CD4-positive, alpha-beta T cell treated with Interleukin-17A for 1 hour (primary cell): ENCODE measurements at regions not wholly inside any gene's neighbourhood (a gene's known extent, or its start where the extent isn't known, plus 50 kb on each side); places are given as distances from the start of the nearest gene placed in this dataset.

Experiments
- DNase-seq: peaks from one replicate; pipeline ENCODE4 v3.0.0-alpha.2; 2020

DNA sequence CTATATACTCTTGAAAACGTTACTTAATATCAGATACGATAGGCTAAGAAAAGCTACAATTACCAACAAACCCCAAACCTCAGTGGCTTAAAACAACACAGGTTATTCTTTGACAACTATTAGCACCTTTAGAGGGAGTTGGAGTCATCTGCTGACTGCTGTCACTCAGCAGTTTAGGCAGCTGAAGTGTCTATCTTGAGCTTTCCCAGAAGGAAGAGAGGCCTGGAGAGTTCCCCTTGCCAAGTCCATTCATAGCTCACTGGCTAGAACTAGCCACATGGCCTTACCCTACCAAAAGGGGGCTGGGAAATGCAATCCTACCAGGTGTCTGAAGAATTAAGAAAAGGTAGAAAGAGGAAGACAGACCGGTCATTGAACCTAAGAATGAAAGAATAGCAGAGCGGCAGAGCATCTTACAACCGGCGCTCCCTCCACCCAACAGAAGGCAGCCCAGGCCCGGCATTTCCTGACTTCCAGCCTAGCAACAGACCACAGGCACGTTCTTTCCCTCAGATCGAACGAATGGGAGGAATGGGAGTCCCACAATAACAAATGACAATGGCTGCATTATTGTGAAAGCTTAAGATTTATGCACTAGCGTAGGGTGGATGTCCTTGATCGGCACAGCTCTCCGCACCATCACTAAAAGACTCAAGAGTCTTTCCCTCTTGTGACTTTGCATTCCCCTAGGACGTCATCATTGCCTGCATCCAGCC is 211.2 kb upstream of the CTAGE1 start:
- no peak for DNase-seq

DNA sequence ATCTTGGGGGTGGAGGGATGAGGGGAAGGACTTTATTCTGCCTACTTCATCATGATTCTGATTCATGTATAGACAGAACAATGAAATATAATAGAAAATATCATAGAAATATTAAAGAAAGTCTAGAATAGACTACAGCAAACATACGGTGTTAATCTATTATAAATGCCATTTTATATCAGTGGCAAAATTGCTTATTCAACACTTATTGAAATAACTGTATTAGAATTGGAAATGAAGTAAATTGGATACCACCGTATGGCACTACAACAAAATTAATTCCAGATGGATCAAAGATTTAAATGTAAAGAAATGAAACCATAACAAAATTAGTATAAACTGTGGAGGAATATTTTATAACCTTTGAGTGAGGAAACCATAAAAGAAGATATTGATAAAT is 213.3 kb upstream of the CTAGE1 start:
- no peak for DNase-seq

DNA sequence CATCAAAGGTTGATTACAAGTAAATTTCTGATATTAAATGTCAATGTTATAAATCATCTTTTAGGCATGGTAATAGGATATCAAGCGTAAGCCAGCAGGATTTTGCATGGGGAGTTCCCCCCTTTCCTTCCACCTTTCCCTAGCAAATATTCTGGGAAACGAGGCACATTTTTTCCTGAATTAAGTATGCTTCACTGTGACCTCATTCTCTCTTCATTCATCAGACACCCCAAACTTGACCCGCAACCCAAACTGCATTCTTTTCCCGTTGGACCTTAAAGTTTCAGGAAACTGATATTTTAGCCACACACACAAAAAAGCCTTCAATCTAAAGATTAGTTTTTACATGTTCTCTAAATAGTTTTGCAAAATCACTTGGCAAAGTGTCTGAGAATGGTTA is 214.5 kb upstream of the CTAGE1 start:
- no peak for DNase-seq

DNA sequence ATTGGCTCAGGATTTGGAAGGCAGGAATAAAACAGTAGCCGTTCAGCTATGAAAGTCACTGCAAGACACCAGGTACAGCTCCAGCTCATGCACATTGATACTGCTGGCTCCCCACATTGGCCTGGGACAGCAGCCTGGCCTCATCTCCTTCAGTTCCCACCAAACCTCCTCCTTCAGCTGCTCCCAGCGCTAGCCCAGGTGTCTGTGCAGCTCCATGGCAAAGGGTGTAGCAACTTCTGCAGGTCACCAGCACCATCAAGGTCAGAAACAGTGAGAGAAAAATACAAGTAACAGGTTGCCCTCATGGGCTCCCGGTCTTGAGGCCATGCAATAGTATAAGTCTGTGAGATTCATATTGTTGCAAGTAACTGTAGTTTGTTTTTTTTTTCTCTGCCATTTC is 216.7 kb upstream of the CTAGE1 start:
- no peak for DNase-seq

DNA sequence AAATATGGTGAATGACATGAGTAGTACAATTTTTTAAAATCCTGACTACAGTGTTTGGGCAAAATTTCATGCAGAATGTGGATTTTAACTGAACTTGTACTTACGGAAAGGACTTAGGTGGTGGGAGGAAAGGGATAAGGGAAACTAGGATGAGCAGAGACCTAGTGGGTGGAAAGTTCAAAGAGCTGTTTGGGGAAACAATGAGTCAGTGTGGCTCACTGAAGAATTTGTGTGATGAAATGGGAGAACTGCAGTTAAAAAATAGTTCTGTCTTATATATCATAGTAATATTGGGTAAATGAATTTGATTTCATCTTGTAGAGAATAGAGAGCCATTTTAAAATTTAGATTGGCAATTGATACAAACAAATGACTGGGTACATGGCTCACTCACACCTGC is 220.1 kb upstream of the CTAGE1 start:
- no peak for DNase-seq

DNA sequence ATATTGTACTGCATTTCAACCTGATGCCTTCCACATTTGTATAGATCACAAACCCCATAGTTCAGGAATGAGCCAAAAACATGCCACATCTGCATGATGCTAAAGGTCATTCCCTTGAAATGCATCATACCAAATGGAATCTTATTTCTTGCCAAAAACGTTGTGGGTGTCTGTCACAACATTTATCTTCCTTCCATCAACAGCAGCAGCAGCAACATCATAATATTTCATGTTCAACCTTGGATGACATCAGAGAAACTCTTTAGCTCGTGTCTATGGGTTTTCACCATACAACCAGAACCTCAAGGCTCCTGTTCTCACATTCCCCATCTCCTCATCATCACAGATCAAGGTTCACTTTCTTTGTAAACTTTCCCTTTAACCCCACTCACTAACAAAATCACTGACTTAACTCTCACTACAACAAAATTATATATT is 221.3 kb upstream of the CTAGE1 start:
- no peak for DNase-seq

DNA sequence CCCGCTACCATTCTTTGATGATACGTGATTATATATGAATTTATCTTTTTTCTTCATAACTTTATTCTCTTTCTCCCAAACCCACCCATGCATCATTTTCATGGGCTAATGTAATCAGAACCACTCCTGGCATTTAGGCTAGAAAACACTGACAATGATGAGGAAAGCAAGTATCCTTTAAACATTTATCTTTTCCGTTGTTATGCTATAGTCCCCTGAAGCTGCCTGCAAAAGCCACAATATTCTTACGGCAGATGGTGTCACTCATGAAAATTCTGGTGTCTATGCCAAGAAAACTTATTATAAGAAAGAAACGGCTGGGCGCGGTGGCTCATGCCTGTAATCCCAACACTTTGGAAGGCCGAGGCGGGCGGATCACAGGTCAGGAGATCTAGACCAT is 221.8 kb upstream of the CTAGE1 start:
- no peak for DNase-seq

DNA sequence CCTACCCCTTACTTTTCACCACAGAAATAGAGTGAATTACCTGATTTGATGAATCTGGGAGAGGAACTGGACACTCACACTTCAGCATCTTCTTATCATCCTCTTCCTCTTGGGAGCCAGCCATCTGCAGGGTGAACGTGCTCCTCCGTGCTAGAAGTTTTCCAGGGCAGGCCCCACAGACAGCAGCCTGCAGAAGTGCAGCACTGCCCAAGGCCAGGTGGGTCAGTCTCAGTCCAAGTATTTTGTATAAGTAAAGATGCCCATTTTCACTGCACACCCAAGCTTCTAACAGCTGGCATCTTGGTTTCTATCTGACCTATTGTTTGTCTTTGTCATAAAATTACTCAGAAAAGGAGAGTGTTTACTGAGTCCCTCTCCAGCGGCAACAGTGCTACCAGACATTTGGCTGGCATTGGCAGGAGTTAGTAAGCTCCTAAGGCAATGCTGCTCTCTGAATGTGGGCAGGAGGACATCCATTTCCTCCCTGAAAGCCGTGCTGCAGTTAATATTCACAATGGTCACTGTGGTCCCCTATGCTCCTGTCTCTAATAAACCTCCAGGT is 222.6 kb upstream of the CTAGE1 start:
- no peak for DNase-seq

DNA sequence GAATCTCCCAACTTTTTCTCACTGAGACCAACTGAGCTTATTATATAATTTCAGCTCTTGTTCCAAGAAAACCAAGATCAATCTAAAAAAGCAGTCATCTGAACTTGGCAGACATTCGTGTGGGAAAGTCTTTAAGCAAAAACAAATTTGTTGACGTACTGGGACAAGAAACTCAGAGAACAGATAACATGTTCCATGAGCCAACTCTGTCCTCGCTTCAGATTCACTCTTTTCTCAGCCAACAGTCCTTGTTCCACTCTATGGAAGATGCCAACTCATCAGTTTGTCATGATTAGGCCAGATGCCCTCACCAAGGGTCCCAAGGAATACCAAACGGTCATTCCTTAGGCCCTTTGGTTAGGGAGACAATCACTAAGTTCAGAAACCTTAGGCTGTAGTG is 224.2 kb upstream of the CTAGE1 start:
- no peak for DNase-seq

DNA sequence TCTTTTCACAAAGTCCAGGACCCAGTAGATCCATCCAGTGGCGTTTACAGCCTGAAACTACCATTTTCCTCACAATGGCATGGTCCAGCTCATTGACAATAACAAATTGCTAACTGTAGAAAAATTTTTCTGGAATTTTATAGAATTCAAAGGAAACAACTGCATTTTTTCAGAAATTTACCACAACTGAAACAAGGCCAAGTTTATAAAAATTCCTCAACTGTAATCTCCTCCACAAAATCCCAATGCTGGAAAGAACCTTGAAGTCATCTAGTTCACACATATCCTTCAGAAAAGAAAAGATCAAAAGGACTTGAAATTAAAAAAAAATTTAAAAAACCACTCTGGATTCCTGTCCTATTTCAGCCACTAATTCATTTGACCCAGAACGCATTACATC is 226.0 kb upstream of the CTAGE1 start:
- DNase-seq, result no peak

DNA sequence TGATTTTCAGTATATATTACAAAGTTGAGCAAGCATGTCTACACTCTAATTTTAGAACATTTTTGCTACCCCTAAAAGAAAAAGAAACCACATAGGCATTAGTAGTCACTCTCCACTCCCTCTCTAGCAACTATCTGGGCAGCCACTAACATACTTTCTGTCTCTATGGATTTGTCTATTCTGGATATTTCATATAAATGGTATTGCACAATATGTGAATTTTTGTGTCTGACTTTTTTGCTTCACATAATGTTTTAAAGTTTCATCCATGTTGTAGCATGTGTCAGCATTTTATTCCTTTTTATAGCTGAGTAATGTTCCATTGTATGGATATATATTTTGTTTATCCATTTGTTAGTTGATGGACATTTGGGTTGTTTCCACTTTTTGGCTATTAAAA is 232.5 kb upstream of the CTAGE1 start:
- DNase-seq, result no peak

DNA sequence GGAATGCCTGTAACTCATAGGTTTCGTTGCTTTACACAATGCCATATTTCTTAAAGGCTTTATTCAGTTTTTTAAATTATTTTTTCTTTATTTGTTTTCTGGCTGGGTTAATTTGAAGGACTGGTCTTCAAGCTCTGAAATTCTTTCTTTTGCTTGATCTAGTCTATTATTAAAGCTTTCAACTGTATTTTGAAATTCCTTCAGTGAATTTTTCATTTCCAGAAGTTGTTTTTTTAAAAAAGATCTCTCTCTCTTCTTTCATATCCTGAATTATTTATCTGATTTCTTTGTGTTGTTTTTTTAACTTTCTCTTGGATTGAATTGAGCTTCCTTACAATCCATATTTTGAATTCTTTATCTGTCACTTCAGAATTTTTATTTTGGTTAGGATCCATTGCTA is 239.9 kb upstream of the CTAGE1 start:
- DNase-seq, result no peak

DNA sequence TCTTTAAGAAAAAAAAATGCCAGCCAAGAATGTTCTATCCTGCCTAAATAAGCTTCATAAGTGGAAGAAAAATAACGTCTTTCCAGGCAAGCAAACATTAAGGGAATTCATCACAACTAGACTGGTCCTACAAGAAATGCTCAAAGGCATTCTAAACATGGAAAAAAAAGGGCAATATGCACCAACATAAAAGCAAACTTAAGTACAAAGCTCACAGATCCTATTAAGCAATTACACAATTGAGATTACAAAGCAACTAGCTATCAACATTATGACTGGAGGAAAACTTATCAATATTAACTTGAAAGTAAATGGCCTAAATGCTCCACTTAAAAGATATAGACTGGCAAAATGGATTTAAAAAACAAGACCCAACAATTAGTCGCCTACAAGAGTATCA is 240.6 kb upstream of the CTAGE1 start:
- DNase-seq, result no peak

DNA sequence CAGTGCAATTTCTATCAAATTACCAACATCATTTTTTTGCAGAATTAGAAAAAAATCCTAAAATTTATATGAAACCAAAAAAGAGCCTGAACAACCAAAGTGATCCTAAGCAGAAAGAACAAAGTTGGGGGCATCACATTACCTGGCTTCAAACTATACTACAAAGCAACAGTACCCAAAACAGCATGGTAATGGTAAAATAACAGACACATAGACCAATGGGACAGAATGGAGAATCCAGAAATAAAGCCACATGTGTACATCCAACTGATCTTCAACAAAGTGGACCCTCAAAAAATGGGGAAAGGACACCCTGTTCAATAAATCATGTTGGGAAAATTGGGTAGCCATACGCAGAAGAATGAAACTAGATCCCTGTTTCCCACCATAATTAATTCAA is 245.7 kb upstream of the CTAGE1 start:
- DNase-seq, result no peak

DNA sequence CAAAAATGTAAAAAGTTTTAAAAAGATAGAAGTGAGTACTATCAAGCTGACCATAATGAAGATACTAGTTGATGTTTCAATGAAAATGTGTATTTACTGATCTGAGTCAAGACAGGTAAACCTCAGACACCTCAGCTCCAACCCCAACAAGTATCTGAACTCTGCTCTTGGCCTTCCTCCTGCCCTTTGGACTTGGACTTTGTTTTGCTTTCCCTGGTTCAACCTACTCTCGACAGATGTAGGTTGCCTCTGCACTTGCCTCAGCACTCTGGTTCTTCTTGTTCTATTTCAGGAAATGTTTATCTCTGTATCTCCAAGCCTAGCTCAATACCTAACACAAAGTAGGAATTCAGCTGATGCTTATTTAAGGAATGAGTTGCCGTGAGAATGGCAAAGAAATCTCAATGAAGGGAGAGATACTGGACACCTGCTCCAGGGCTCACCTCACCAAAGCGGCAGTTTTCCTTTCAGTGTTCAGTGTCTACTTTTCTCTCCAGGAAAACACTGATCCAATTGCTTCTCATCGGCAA is 248.8 kb upstream of the CTAGE1 start:
- no peak for DNase-seq

DNA sequence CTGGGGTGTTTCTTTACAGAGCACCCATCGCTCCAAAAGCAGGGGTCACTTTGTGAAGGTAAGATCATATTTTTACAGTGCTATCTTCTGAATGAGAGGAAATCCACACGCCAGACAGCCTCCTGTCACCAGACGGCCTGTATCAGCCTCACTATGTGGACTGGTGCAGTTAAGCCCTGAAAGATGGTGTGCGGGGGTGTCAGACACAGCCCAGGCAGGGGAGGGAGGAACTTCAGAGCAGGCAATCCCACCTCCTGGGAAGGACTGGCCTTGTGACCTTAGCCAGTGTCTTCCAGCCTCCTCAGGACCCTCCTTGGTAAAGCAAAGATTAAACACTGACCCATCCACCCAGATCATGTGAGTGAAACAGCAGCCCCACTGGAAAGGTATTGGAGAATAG is 249.4 kb upstream of the CTAGE1 start:
- DNase-seq, result no peak

DNA sequence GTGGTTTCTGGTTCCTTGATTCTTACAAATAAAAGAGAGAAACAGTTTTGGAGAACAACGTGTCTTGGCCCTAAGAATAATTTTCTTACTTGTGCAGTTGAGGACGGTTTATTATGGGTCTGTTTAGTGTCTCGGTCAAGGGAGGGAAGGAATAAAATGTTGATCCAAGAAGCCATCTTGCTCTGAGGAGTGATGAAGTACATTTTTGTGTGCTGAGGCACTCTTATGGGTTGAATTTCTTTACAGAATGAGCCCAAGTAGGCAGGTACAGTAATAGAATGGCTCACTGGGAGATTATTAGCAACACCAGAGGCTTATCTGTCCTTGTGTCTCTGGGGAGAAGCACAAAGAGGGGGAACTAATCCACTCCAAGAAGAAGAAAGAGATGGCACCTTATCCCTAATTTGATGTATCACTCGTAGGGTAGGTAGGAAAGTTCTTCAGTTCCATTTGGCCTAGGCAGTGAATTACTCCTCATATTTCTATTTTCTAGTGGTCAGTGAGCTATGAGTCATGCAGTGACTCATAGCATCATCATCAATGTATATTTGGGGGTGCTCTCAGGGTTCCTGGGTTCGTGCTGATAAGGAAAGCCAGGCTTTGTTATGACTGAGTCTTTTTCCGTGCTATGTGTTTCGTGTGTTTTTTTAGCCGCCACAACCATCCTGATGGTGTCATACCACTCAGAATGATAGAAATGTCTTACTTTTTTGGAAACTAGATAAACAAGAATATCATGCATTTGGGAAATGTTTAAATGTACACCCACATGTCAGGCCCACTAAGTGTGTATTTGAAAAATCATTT is 250.1 kb upstream of the CTAGE1 start:
- DNase-seq, result no peak

DNA sequence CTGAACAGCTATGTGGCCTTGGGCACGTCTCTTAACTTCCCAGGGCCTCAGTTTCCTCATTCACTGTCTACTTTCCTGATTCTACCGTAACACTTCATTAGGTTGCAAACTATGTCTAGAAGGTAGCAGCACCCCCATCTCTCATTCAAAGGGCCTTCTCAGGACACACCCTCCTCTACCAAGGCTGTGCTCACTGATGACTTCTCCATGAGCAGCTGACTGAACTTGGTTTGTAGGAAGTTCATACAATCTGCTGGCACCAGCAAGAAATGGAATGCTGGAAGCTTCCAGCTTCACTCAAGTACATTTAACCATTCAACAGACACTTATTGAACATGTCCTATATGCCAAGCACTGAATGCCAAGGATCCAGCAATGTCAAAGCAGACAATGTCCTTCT is 250.8 kb upstream of the CTAGE1 start:
- DNase-seq, result no peak

DNA sequence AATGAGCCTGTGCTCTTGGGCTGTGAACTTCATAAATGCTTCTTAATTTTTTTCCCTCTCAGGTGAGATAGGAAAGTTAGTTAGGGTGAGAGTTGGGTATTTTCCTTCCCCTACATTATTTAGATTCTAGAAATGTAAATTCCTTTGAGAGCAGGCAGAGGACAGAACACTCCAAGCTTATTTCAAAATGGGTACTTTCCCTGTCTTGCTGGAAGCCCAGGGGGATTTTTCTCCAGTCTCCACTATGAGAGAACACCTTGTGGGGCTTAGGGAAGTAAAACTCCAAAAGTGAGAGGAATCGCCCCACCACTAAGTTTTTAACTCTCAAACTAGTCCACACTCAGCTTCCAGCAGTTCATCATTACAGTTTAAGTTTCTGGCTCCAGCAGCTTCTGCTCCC is 253.2 kb upstream of the CTAGE1 start:
- no peak for DNase-seq

DNA sequence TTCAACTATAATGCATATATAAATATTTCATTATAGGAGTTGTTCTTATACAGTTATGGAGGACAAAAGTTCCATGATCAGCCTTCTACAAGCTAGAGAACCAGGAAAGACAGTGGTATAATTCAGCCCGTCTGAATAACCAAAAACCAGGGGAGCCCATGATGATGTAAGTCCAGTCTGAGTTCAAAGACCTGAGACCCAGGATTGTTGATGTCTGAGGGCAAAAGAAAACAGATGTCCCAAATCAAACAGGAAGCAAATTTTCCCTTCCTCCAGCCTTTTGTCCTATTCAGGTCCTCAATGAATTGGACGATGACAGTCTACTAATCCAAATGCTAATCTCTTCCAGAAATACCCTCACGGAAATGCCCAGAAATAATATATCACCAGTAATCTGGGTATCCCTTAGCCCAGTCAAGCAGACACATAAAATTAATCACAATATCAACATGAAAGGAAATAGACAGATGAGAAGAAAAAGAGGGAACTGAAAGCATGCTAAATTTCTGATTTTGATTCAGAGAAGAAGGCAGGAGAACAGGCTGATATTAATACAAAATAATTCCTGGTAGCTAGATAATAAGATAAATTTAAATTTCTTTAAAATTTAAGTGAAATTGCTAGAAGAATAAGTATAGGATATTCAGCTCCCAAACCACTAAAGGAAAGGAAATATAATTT is 255.6 kb upstream of the CTAGE1 start:
- DNase-seq, result no peak

DNA sequence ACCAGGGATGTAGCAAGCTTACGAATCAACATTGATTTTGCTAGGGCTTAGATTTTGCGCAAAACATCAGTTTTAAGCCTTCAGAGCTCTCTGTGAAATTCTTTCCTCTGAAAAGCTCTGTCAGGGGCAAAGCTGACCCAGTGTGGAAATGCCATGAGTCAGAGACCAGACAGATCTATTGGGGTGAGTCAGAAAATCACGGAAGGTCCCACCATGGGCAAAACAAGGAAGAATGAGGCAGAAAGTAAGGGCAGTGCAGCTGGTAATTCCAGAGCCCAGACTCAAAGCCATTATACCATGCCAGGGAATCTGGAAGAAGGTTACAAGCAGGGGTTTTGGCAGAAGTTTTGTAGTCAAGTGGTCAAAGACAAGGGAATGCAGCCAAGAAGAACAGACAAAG is 256.6 kb upstream of the CTAGE1 start:
- DNase-seq, result no peak

DNA sequence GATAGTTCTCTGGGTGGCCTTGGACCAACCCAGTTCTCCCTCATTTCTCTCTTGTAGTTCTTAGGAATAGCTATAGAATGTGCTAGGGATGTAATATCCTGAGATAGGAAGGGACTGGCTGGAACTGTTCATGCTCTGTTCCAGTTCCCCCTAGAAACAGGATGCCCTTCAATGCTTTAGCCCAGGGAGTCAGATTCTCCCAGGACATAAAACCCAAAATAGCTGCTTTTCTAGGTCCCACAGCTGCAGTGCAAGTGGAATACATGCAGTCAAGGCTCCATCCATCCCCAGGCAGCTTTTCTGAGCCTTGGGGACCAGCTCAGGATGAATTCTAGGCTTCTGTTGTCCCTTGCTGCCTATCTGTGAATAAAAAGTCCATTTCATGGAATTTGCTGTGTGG is 257.3 kb upstream of the CTAGE1 start:
- DNase-seq, result no peak

DNA sequence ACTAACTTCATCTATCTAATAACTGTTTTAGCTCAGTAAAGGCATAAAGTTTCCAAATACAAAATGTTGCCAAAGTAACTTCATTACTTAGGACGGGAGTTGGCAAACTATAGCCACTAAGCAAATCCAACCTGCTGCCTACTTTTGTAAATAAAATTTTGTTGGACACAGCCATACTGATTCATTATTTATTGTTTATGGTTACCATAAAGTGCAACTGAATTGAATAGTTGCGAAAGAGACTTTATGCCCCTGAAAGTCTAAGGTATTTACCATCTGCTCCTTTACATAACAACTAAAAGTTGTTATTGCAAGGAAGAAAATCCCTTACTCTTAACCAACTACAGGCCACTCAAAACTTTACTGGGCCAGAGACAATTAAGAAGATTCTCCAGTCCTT is 256.7 kb upstream of the RBBP8 start:
- no peak for DNase-seq

DNA sequence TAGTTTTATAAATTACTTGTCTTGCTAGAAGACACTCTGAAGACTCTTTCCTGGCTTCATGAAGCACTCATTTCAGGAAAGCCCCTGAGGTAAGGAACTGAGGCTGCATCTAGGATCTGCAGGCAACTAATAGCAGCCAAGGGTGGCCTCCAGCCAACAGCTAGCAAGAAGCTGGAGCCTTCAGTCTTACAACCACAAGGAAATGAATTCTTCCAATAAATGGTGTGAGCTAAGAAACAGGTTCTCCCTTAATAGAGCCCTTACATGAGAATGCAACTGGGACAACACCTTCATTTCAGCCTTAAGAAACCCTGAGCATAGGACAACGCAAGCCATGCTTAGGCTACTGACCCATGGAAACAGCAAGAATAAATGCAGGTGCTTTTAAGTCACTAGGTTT is 254.6 kb upstream of the RBBP8 start:
- no peak for DNase-seq
